ENCODE measurements at regions not wholly inside any gene's neighbourhood (a gene's known extent, or its start where the extent isn't known, plus 50 kb on each side); places are given as distances from the start of the nearest gene placed in this dataset.

DNA sequence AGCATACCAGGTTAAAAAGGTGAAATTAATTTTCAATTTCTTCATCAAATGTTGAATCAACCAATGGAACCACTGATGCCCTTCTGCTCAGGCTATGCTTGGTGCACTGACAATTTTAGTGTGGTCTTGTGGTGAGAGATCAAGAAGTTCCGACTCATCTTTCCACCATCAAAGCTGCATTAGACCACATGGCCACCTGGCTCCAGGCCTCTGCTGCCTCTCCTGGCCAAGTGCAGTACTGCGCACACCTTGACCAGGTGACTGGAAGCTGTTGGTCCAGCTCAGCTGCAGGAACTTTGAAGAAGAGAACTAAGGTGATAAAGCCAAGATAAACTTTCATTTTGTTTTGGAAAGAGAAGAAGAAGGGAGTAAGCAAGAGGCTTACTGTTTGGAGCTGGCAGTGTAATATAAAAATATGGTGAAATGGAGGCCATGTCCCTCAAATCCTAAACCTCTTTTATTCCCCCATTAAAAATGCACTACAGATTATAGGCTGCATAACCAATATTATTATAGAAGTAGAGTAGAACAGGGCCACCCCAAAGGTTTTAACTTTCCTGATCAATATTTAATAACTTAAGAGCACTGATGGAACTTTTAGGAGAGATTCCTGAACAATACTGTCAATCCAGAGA, 315.5 kb upstream of the C9orf72 start:
- Histone ChIP-seq H3K9me3 (no peaks in the 10 kb centered on the region), H3K4me3 (ENCODE audit: low read depth, low read length) (no peak overlapping the region), H3K4me1 (peaks cover 3% of the 10 kb centered on the region; the same call in 1 of the 2 replicates), H3K36me3 (no peaks in the 10 kb centered on the region), H3K27me3 (no peaks in the 10 kb centered on the region)
- peak; percentile 56 for DNase-seq
- TF ChIP-seq, protein P1, sequence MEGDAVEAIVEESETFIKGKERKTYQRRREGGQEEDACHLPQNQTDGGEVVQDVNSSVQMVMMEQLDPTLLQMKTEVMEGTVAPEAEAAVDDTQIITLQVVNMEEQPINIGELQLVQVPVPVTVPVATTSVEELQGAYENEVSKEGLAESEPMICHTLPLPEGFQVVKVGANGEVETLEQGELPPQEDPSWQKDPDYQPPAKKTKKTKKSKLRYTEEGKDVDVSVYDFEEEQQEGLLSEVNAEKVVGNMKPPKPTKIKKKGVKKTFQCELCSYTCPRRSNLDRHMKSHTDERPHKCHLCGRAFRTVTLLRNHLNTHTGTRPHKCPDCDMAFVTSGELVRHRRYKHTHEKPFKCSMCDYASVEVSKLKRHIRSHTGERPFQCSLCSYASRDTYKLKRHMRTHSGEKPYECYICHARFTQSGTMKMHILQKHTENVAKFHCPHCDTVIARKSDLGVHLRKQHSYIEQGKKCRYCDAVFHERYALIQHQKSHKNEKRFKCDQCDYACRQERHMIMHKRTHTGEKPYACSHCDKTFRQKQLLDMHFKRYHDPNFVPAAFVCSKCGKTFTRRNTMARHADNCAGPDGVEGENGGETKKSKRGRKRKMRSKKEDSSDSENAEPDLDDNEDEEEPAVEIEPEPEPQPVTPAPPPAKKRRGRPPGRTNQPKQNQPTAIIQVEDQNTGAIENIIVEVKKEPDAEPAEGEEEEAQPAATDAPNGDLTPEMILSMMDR (IDR thresholded peaks at IDR 0.05; ENCODE audit: low read depth, low read length): peak; percentile 92

DNA sequence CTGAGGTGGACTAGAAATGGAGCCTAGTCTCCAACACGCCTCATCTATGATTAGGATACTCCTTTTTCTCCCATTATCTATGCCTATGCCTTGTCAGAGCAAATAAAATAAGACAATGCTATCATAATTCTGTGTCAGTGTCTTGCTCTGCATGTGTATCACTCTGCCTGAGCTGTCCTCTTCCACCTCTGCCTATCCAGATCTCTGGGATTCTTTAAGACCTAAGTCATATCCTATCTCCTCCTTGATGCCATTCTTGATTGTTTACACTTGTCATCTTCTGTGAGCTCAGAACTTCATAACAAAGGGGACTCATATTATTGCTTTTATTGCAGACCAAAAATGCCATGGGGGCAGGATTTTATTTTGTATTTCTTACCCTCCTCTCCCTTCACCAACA, 351.2 kb upstream of the C9orf72 start:
- Histone ChIP-seq H3K9me3 (no peaks in the 10 kb centered on the region), H3K4me3 (ENCODE audit: low read depth, low read length) (no peak overlapping the region), H3K36me3 (no peaks in the 10 kb centered on the region), H3K27me3 (no peaks in the 10 kb centered on the region), H3K4me1 (peaks cover 3% of the 10 kb centered on the region; the same call in 1 of the 2 replicates)
- DNase-seq: no peak
- TF ChIP-seq, protein P1 (IDR thresholded peaks at IDR 0.05; ENCODE audit: low read depth, low read length): no peak

DNA sequence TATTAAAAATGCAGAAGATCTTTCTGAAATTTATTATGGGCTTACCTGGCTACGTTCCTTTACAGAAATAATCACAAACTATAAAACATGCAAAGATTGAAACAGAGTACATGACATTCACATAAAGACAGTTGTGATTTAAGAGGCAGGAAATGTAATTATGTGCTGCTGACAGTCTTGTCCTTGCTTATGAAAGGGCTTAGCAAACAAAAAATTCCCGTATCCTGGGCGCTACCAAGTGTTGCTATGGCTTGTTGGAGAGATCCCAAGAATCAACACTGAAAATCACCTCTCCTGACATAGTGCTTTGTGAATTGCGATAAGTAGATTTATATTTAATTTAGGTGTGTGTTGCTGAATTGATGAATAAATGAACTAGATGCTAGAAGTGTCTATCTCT, 352.5 kb upstream of the C9orf72 start:
- H3K9me3 ChIP-seq: no peaks in the 10 kb centered on the region
- no peaks in the 10 kb centered on the region for H3K27me3 ChIP-seq
- DNase-seq: no peak
- no peaks in the 10 kb centered on the region for H3K36me3 ChIP-seq
- H3K4me1 ChIP-seq: peaks cover 3% of the 10 kb centered on the region; the same call in 1 of the 2 replicates
- TF ChIP-seq, protein P1 (IDR thresholded peaks at IDR 0.05; ENCODE audit: low read depth, low read length): no peak
- no peak overlapping the region for H3K4me3 ChIP-seq (ENCODE audit: low read depth, low read length)

DNA sequence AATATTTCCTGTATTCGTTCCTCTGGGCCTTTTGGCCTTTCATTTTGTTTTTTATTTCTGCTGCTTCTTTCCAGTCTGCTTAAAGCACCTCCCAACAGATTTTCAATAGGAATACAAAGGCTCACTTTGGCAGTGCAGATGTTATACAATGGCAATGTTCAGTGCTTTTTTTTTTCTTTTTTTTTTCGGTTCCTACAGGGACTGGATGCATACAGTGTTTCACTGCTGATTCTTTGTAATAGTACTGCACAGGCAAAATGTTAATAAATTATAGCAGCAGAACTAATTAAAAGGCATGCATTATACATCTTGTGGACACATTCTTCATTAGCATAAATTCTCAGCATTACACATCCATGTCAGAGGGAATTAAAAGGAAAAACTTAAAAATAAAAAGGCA, 356.6 kb upstream of the C9orf72 start:
- Histone ChIP-seq H3K4me3 (ENCODE audit: low read depth, low read length) (no peak overlapping the region), H3K4me1 (peaks cover 3% of the 10 kb centered on the region; the same call in 1 of the 2 replicates), H3K9me3 (no peaks in the 10 kb centered on the region), H3K36me3 (no peaks in the 10 kb centered on the region), H3K27me3 (no peaks in the 10 kb centered on the region)
- no peak for DNase-seq
- TF ChIP-seq, protein P1 (IDR thresholded peaks at IDR 0.05; ENCODE audit: low read depth, low read length): no peak

DNA sequence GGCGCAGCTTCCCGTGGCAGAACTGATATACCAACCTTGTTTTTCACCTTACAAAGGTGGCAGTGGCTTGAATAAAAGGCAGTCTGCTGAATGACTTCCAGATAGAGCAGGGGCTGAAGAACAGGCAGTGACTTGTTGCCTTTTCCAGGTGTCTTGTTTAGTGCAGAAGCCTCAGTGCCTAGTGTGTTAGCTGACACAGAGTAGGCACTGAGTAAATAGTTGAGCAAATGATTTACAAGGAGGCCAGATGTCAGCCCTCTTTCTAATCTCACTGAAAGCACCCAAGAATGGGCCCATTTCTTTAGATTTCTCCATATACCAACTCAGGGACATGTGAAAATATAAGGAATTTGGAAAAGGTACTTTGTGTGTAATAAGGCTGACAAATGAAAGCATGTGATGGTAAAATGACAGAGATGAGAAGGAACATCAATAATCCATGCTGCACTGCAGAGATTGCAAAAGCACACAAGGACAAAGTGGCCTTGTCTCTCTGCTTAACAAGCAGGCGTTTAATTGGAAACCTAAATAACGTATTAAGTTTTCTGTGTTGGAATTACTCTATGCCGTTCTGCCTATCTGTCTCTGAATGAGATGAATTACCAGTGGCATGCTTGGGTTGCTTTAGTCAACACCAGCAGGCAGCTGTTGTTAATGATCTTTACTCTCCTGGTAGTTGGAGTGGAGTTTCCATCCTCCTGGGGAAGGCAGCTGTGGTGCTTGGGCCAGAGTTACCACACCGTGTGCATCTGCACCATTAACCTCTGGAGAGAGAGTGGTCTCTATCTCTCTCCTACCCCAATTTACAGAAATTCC, 360.1 kb upstream of the C9orf72 start:
- H3K36me3 ChIP-seq: no peaks in the 10 kb centered on the region
- no peak for DNase-seq
- TF ChIP-seq, protein P1 (IDR thresholded peaks at IDR 0.05; ENCODE audit: low read depth, low read length): no peak
- H3K4me3 ChIP-seq (ENCODE audit: low read depth, low read length): no peak overlapping the region
- H3K9me3 ChIP-seq: no peaks in the 10 kb centered on the region
- H3K27me3 ChIP-seq: no peaks in the 10 kb centered on the region
- no peaks in the 10 kb centered on the region; the same call in 1 of the 2 replicates for H3K4me1 ChIP-seq

DNA sequence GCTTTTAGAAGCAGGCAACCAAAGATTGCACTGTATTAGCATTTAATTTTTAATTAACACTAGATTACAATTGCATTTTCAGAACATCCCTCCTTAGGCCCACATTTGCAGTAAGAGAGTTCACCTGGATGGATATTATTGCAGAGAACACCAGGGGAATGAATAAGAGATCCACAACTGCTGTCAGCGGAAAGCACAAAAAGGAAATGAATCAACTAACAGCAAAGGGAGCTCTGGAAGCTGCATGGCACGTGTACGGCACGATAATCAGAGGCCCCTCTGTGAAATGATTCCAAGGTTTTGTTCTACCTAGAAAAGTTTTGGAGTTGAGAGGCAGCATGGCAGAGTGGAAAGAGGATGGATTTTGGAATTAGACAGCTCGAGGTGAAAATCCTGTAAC, 361.2 kb upstream of the C9orf72 start:
- H3K27me3 ChIP-seq: no peaks in the 10 kb centered on the region
- DNase-seq: no peak
- H3K4me1 ChIP-seq: no peaks in the 10 kb centered on the region; the same call in 1 of the 2 replicates
- TF ChIP-seq, protein P1 (IDR thresholded peaks at IDR 0.05; ENCODE audit: low read depth, low read length): no peak
- H3K36me3 ChIP-seq: no peaks in the 10 kb centered on the region
- H3K4me3 ChIP-seq (ENCODE audit: low read depth, low read length): no peak overlapping the region
- H3K9me3 ChIP-seq: no peaks in the 10 kb centered on the region
